ENCODE measurements at regions not wholly inside any gene's neighbourhood (a gene's known extent, or its start where the extent isn't known, plus 50 kb on each side); places are given as distances from the start of the nearest gene placed in this dataset.

- H3K27ac ChIP-seq (ENCODE audit: low read depth, low read length, poor library complexity, severe bottlenecking) = no peak overlapping the region
- no peak overlapping the region for H3K4me2 ChIP-seq (ENCODE audit: low read length)
- no peaks in the 10 kb centered on the region for H4K20me1 ChIP-seq (ENCODE audit: insufficient read depth, low read length)
- H3K79me2 ChIP-seq (ENCODE audit: insufficient read depth, low read length) = no peaks in the 10 kb centered on the region
- H2AFZ ChIP-seq (ENCODE audit: low read length) = no peak overlapping the region
- TF ChIP-seq EZH2 (IDR thresholded peaks at IDR 0.05; ENCODE audit: borderline replicate concordance, low read length) (no peak), CTCF (IDR thresholded peaks at IDR 0.05; ENCODE audit: low read length) (no peak)
- H3K27me3 ChIP-seq (ENCODE audit: insufficient read depth, low read length) = no peaks in the 10 kb centered on the region
- no peaks in the 10 kb centered on the region for H3F3A ChIP-seq (ENCODE audit: insufficient read depth, low read length)
- H3K9me2 ChIP-seq (ENCODE audit: low read depth, low read length) = no peaks in the 10 kb centered on the region
- H3K4me1 ChIP-seq (ENCODE audit: insufficient read depth, low read length, severe bottlenecking) = no peaks in the 10 kb centered on the region
- H3K4me3 ChIP-seq (ENCODE audit: low read depth, low read length, poor library complexity, severe bottlenecking) = no peak overlapping the region
- H3K36me3 ChIP-seq (ENCODE audit: insufficient read depth, low read length) = no peaks in the 10 kb centered on the region
- no peak overlapping the region for H3K9ac ChIP-seq (ENCODE audit: low read length)
- no peaks in the 10 kb centered on the region for H3K9me3 ChIP-seq (ENCODE audit: low read length)
Measured at GRCh38 chr6:139595183-139595582, 220.7 kb upstream of the CITED2 start.

- Histone ChIP-seq H3K4me1 (ENCODE audit: insufficient read depth, low read length, severe bottlenecking) (no peaks in the 10 kb centered on the region), H3K9ac (ENCODE audit: low read length) (no peak overlapping the region), H2AFZ (ENCODE audit: low read length) (no peak overlapping the region), H3K9me2 (ENCODE audit: low read depth, low read length) (no peaks in the 10 kb centered on the region), H3K27ac (ENCODE audit: low read depth, low read length, poor library complexity, severe bottlenecking) (no peak overlapping the region), H3F3A (ENCODE audit: insufficient read depth, low read length) (no peaks in the 10 kb centered on the region), H3K9me3 (ENCODE audit: low read length) (no peaks in the 10 kb centered on the region), H3K4me3 (ENCODE audit: low read depth, low read length, poor library complexity, severe bottlenecking) (no peak overlapping the region), H4K20me1 (ENCODE audit: insufficient read depth, low read length) (no peaks in the 10 kb centered on the region), H3K36me3 (ENCODE audit: insufficient read depth, low read length) (no peaks in the 10 kb centered on the region), H3K27me3 (ENCODE audit: insufficient read depth, low read length) (no peaks in the 10 kb centered on the region), H3K4me2 (ENCODE audit: low read length) (no peak overlapping the region), H3K79me2 (ENCODE audit: insufficient read depth, low read length) (no peaks in the 10 kb centered on the region)
- TF ChIP-seq EZH2 (IDR thresholded peaks at IDR 0.05; ENCODE audit: borderline replicate concordance, low read length) (no peak), CTCF (IDR thresholded peaks at IDR 0.05; ENCODE audit: low read length) (no peak)
Measured at GRCh38 chr6:139594333-139594965, 220.0 kb upstream of the CITED2 start.

GRCh38 chr6:139593081-139593480 lies 218.6 kb upstream of the CITED2 start:
- Histone ChIP-seq H3K27me3 (ENCODE audit: insufficient read depth, low read length) (no peaks in the 10 kb centered on the region), H3K9ac (ENCODE audit: low read length) (no peak overlapping the region), H3K27ac (ENCODE audit: low read depth, low read length, poor library complexity, severe bottlenecking) (no peak overlapping the region), H3K4me3 (ENCODE audit: low read depth, low read length, poor library complexity, severe bottlenecking) (no peak overlapping the region), H3K9me3 (ENCODE audit: low read length) (no peaks in the 10 kb centered on the region), H3K4me1 (ENCODE audit: insufficient read depth, low read length, severe bottlenecking) (no peaks in the 10 kb centered on the region), H3F3A (ENCODE audit: insufficient read depth, low read length) (no peaks in the 10 kb centered on the region), H3K79me2 (ENCODE audit: insufficient read depth, low read length) (no peaks in the 10 kb centered on the region), H3K4me2 (ENCODE audit: low read length) (no peak overlapping the region), H2AFZ (ENCODE audit: low read length) (no peak overlapping the region), H3K9me2 (ENCODE audit: low read depth, low read length) (no peaks in the 10 kb centered on the region), H3K36me3 (ENCODE audit: insufficient read depth, low read length) (no peaks in the 10 kb centered on the region), H4K20me1 (ENCODE audit: insufficient read depth, low read length) (no peaks in the 10 kb centered on the region)
- TF ChIP-seq CTCF (IDR thresholded peaks at IDR 0.05; ENCODE audit: low read length) = no peak
